ENCODE measurements at regions not wholly inside any gene's neighbourhood (a gene's known extent, or its start where the extent isn't known, plus 50 kb on each side); places are given as distances from the start of the nearest gene placed in this dataset.

GRCh38 chr7:41121228-41121627 is 581.7 kb downstream of the INHBA start:
- Mint-ChIP-seq H3K4me3 (no peak overlapping the region), H3K27ac (no peak overlapping the region), H3K9me3 (peaks cover 0 to 3% of the 10 kb centered on the region in 2 experiments; a peak in 2 of 5 replicates), H3K27me3 (ENCODE audit: low read depth) (no peaks in the 10 kb centered on the region), H3K4me1 (peaks cover 7 to 8% of the 10 kb centered on the region in 2 experiments), H3K36me3 (ENCODE audit: insufficient read depth in 1 of 3, low read depth in 3 of 3) (no peaks in the 10 kb centered on the region; a peak in 1 of 7 replicates)
- H2AK5ac ChIP-seq (ENCODE audit: insufficient read length, low read length) = no peak overlapping the region
- no peak overlapping the region for H3K27ac ChIP-seq (ENCODE audit: insufficient read length, low read depth, low read length)
- H3K79me2 ChIP-seq (ENCODE audit: insufficient read depth, low read length) = no peaks in the 10 kb centered on the region
- H3K27me3 ChIP-seq (ENCODE audit: insufficient read depth, low read length) = no peaks in the 10 kb centered on the region
- H4K5ac ChIP-seq (ENCODE audit: insufficient read length, low read depth, low read length) = no peak overlapping the region
- H3K18ac ChIP-seq (ENCODE audit: insufficient read length, low read depth, low read length) = no peak overlapping the region
- no peak overlapping the region for H3T11ph ChIP-seq (ENCODE audit: low read length)
- no peak overlapping the region for H2BK15ac ChIP-seq (ENCODE audit: low read depth, low read length)
- H4K91ac ChIP-seq (ENCODE audit: insufficient read length, low read depth, low read length) = no peak overlapping the region
- no peak overlapping the region for H4K8ac ChIP-seq (replicated peaks; ENCODE audit: insufficient read length, low read depth, low read length)
- DNase-seq = no peak
- no peak overlapping the region for H2BK20ac ChIP-seq (ENCODE audit: low read depth, low read length, poor library complexity, severe bottlenecking)
- no peak overlapping the region for H3K4me2 ChIP-seq (ENCODE audit: insufficient read depth, insufficient read length, low read length)
- H3K56ac ChIP-seq (ENCODE audit: insufficient read length, low read depth, low read length) = no peak overlapping the region
- H2BK120ac ChIP-seq (ENCODE audit: low read depth, low read length, poor library complexity, severe bottlenecking) = no peak overlapping the region
- H3K23me2 ChIP-seq (ENCODE audit: insufficient read length, low read depth, low read length, poor library complexity, severe bottlenecking) = no peaks in the 10 kb centered on the region
- no peak overlapping the region for H2AFZ ChIP-seq (ENCODE audit: low read length)
- H2BK12ac ChIP-seq (ENCODE audit: insufficient read length, low read depth, low read length) = no peak overlapping the region
- no peak overlapping the region for H3K23ac ChIP-seq (ENCODE audit: insufficient read length, low read depth, low read length)
- H3K9me3 ChIP-seq (ENCODE audit: control insufficient read depth, low read depth, low read length) = no peaks in the 10 kb centered on the region
- no peak for TF ChIP-seq CTCF (conservative IDR thresholded peaks at IDR 0.05)
- H3K14ac ChIP-seq (ENCODE audit: insufficient read depth, low read length) = no peak overlapping the region
- H3K4me1 ChIP-seq (ENCODE audit: insufficient read depth, low read length) = no peaks in the 10 kb centered on the region; the same call in 1 of the 2 replicates
- no peaks in the 10 kb centered on the region for H4K20me1 ChIP-seq (ENCODE audit: control insufficient read depth, insufficient read depth, insufficient read length)
- H3K79me1 ChIP-seq (ENCODE audit: insufficient read depth, low read depth, low read length, poor library complexity, severe bottlenecking) = no peaks in the 10 kb centered on the region
- H3K4ac ChIP-seq (ENCODE audit: low read depth, low read length) = no peak overlapping the region
- H3K9ac ChIP-seq (ENCODE audit: extremely low read depth, insufficient read length, low read length) = no peak overlapping the region
- H2BK5ac ChIP-seq (ENCODE audit: insufficient read length, low read length) = no peak overlapping the region

Measured in H9 (cell line).